GM19328 (cell line): ENCODE measurements at regions not wholly inside any gene's neighbourhood (a gene's known extent, or its start where the extent isn't known, plus 50 kb on each side); places are given as distances from the start of the nearest gene placed in this dataset.

Source experiments
- ATAC-seq: cut with Tn5 transposase; IDR thresholded peaks from one replicate; pipeline ENCODE4 v1.9.1; 2021; ENCODE audit warnings: mild to moderate bottlenecking, moderate library complexity; ENCODE audit not compliant: unreplicated experiment

GRCh38 chr2:12432985-12433625 lies 283.6 kb upstream of the TRIB2 start:
- no peak for ATAC-seq

- ATAC-seq: no peak
Observed at GRCh38 chr2:12433626-12433990, 283.1 kb upstream of the TRIB2 start.

- no peak for ATAC-seq
Observed at GRCh38 chr2:12434630-12435098, 282.1 kb upstream of the TRIB2 start.

GRCh38 chr2:12435430-12436222 lies 281.1 kb upstream of the TRIB2 start:
- ATAC-seq: no peak

- ATAC-seq: no peak
Observed at GRCh38 chr2:12436483-12436882, 280.3 kb upstream of the TRIB2 start.

- no peak for ATAC-seq
Observed at GRCh38 chr2:12436935-12437561, 279.7 kb upstream of the TRIB2 start.

GRCh38 chr2:12440731-12441130 lies 276.0 kb upstream of the TRIB2 start:
- ATAC-seq: no peak

- ATAC-seq: no peak
Observed at GRCh38 chr2:12441750-12442475, 274.8 kb upstream of the TRIB2 start.

GRCh38 chr2:12442476-12442847 lies 274.3 kb upstream of the TRIB2 start:
- ATAC-seq: no peak

- ATAC-seq: no peak
Observed at GRCh38 chr2:12448846-12449505, 267.8 kb upstream of the TRIB2 start.

- no peak for ATAC-seq
Observed at GRCh38 chr2:12451726-12452125, 265.0 kb upstream of the TRIB2 start.

GRCh38 chr2:12452185-12452584 lies 264.6 kb upstream of the TRIB2 start:
- ATAC-seq: no peak

GRCh38 chr2:12453731-12454130 lies 263.0 kb upstream of the TRIB2 start:
- ATAC-seq: no peak

- no peak for ATAC-seq
Observed at GRCh38 chr2:12455661-12456060, 261.1 kb upstream of the TRIB2 start.

- peak; percentile 83 for ATAC-seq
Observed at GRCh38 chr2:12456293-12457106, 260.2 kb upstream of the TRIB2 start.

- no peak for ATAC-seq
Observed at GRCh38 chr2:12457831-12458230, 258.9 kb upstream of the TRIB2 start.

GRCh38 chr2:12463189-12463588 lies 253.5 kb upstream of the TRIB2 start:
- no peak for ATAC-seq

- ATAC-seq: no peak
Observed at GRCh38 chr2:12465631-12466135, 251.1 kb upstream of the TRIB2 start.

GRCh38 chr2:12467303-12467702 lies 249.4 kb upstream of the TRIB2 start:
- ATAC-seq: no peak

- ATAC-seq: no peak
Observed at GRCh38 chr2:12469141-12469561, 247.6 kb upstream of the TRIB2 start.
